Osteocyte (in vitro differentiated cells): ENCODE measurements at regions not wholly inside any gene's neighbourhood (a gene's known extent, or its start where the extent isn't known, plus 50 kb on each side); places are given as distances from the start of the nearest gene placed in this dataset.

Experiments used
- DNase-seq: peaks from one replicate; pipeline ENCODE4 v3.0.0; 2021; ENCODE audit warnings: mixed read lengths; ENCODE audit not compliant: unreplicated experiment; ENCODE audit errors: extremely low spot score
- H3K27ac Mint-ChIP-seq: one replicate; pipeline ENCODE4 v1.8.0; 2021; ENCODE audit warnings: mild to moderate bottlenecking, mixed read lengths; ENCODE audit not compliant: unreplicated experiment
- H3K27me3 Mint-ChIP-seq: one replicate; pipeline ENCODE4 v1.8.0; 2021; ENCODE audit warnings: mixed read lengths; ENCODE audit not compliant: unreplicated experiment
- H3K36me3 Mint-ChIP-seq: one replicate; pipeline ENCODE4 v1.8.0; 2021; ENCODE audit warnings: mixed read lengths; ENCODE audit not compliant: unreplicated experiment
- H3K4me1 Mint-ChIP-seq: one replicate; pipeline ENCODE4 v1.8.0; 2021; ENCODE audit warnings: mixed read lengths; ENCODE audit not compliant: unreplicated experiment
- H3K4me3 Mint-ChIP-seq: one replicate; pipeline ENCODE4 v1.8.0; 2021; ENCODE audit warnings: mild to moderate bottlenecking, moderate library complexity, mixed read lengths; ENCODE audit not compliant: unreplicated experiment
- H3K9me3 Mint-ChIP-seq: one replicate; pipeline ENCODE4 v1.8.0; 2021; ENCODE audit warnings: mixed read lengths; ENCODE audit not compliant: unreplicated experiment
- CTCF ChIP-seq: fragments of 200-600 bp; sonication (generic); IDR thresholded peaks from 2 replicates; pipeline ENCODE4 v1.5.0; 2021; ENCODE audit warnings: antibody characterized with exemption, mild to moderate bottlenecking, moderate library complexity

GRCh38 chr11:69975822-69976221 lies 102.3 kb upstream of the ANO1 start:
- H3K36me3 Mint-ChIP-seq = no peaks in the 10 kb centered on the region
- DNase-seq = no peak
- no peak overlapping the region for H3K27ac Mint-ChIP-seq
- no peak for TF ChIP-seq CTCF
- H3K4me1 Mint-ChIP-seq = no peaks in the 10 kb centered on the region
- H3K9me3 Mint-ChIP-seq = no peaks in the 10 kb centered on the region
- peaks cover 23% of the 10 kb centered on the region for H3K27me3 Mint-ChIP-seq
- no peak overlapping the region for H3K4me3 Mint-ChIP-seq

GRCh38 chr11:69976794-69977193 lies 101.3 kb upstream of the ANO1 start:
- Mint-ChIP-seq H3K27me3 (peaks cover 22% of the 10 kb centered on the region), H3K4me1 (no peaks in the 10 kb centered on the region), H3K4me3 (no peak overlapping the region), H3K36me3 (no peaks in the 10 kb centered on the region), H3K9me3 (no peaks in the 10 kb centered on the region), H3K27ac (no peak overlapping the region)
- no peak for DNase-seq
- TF ChIP-seq CTCF = no peak

GRCh38 chr11:69977951-69978350 lies 100.2 kb upstream of the ANO1 start:
- H3K9me3 Mint-ChIP-seq = no peaks in the 10 kb centered on the region
- H3K27ac Mint-ChIP-seq = no peak overlapping the region
- no peak for TF ChIP-seq CTCF
- H3K27me3 Mint-ChIP-seq = peaks cover 31% of the 10 kb centered on the region
- no peak for DNase-seq
- no peaks in the 10 kb centered on the region for H3K4me1 Mint-ChIP-seq
- no peaks in the 10 kb centered on the region for H3K36me3 Mint-ChIP-seq
- no peak overlapping the region for H3K4me3 Mint-ChIP-seq

- Mint-ChIP-seq H3K9me3 (no peaks in the 10 kb centered on the region), H3K36me3 (no peaks in the 10 kb centered on the region), H3K27me3 (peaks cover 42% of the 10 kb centered on the region), H3K4me1 (peaks cover 2% of the 10 kb centered on the region), H3K4me3 (no peak overlapping the region), H3K27ac (no peak overlapping the region)
- no peak for TF ChIP-seq CTCF
- DNase-seq = no peak
Measured at GRCh38 chr11:69978841-69979614, 99.1 kb upstream of the ANO1 start.

- no peak overlapping the region for H3K4me3 Mint-ChIP-seq
- no peak overlapping the region for H3K27ac Mint-ChIP-seq
- peaks cover 8% of the 10 kb centered on the region for H3K4me1 Mint-ChIP-seq
- H3K27me3 Mint-ChIP-seq = peaks cover 46% of the 10 kb centered on the region
- H3K36me3 Mint-ChIP-seq = no peaks in the 10 kb centered on the region
- no peaks in the 10 kb centered on the region for H3K9me3 Mint-ChIP-seq
- no peak for DNase-seq
- TF ChIP-seq CTCF = no peak
Measured at GRCh38 chr11:69979632-69980031, 98.5 kb upstream of the ANO1 start.
